ENCODE measurements at regions not wholly inside any gene's neighbourhood (a gene's known extent, or its start where the extent isn't known, plus 50 kb on each side); places are given as distances from the start of the nearest gene placed in this dataset.
"Not testable (repeated sequence)": the region's sequence is repeated elsewhere in the genome, so short reads cannot be mapped to it uniquely, and the experiment has no call there.

GRCh38 chr21:31609081-31609480 lies 50.4 kb upstream of the SOD1 start:
- no peak for DNase-seq (ENCODE audit: low read depth)

GRCh38 chr21:31607791-31608190 lies 51.7 kb upstream of the SOD1 start:
- no peak for DNase-seq (ENCODE audit: low read depth)

- DNase-seq (ENCODE audit: low read depth), result no peak
These were observed 53.2 kb upstream of the SOD1 start for GRCh38 chr21:31606081-31606874.

GRCh38 chr21:31604591-31605190 lies 54.8 kb upstream of the SOD1 start:
- DNase-seq (ENCODE audit: low read depth), result peak; percentile 47

- no peak for DNase-seq (ENCODE audit: low read depth)
These were observed 59.9 kb upstream of the SOD1 start for GRCh38 chr21:31599563-31599962.

GRCh38 chr21:31599013-31599412 lies 60.5 kb upstream of the SOD1 start:
- no peak for DNase-seq (ENCODE audit: low read depth)

GRCh38 chr21:31597683-31598082 lies 61.8 kb upstream of the SOD1 start:
- DNase-seq (ENCODE audit: low read depth), result no peak

GRCh38 chr21:31596055-31596454 lies 63.4 kb upstream of the SOD1 start:
- no peak for DNase-seq (ENCODE audit: low read depth)

GRCh38 chr21:31594726-31595125 lies 64.8 kb upstream of the SOD1 start:
- no peak for DNase-seq (ENCODE audit: low read depth)

- no peak for DNase-seq (ENCODE audit: low read depth)
These were observed 65.2 kb upstream of the SOD1 start for GRCh38 chr21:31594279-31594678.

- no peak for DNase-seq (ENCODE audit: low read depth)
These were observed 66.4 kb upstream of the SOD1 start for GRCh38 chr21:31592963-31593560.

GRCh38 chr21:31592516-31592915 lies 67.0 kb upstream of the SOD1 start:
- DNase-seq (ENCODE audit: low read depth), result no peak

- no peak for DNase-seq (ENCODE audit: low read depth)
These were observed 69.7 kb upstream of the SOD1 start for GRCh38 chr21:31589820-31590219.

- no peak for DNase-seq (ENCODE audit: low read depth)
These were observed 73.4 kb upstream of the SOD1 start for GRCh38 chr21:31586118-31586517.

GRCh38 chr21:31583937-31584336 lies 75.6 kb upstream of the SOD1 start:
- DNase-seq (ENCODE audit: low read depth), result not testable (repeated sequence)

GRCh38 chr21:31583498-31583897 lies 76.0 kb upstream of the SOD1 start:
- no peak for DNase-seq (ENCODE audit: low read depth)

GRCh38 chr21:31580866-31581276 lies 78.6 kb upstream of the SOD1 start:
- DNase-seq (ENCODE audit: low read depth), result peak; percentile 54

- no peak for DNase-seq (ENCODE audit: low read depth)
These were observed 82.2 kb upstream of the SOD1 start for GRCh38 chr21:31577271-31577670.

GRCh38 chr21:31576428-31576827 lies 83.1 kb upstream of the SOD1 start:
- DNase-seq (ENCODE audit: low read depth), result no peak

- no peak for DNase-seq (ENCODE audit: low read depth)
These were observed 86.3 kb upstream of the SOD1 start for GRCh38 chr21:31573217-31573616.

GRCh38 chr21:31571879-31572278 lies 87.6 kb upstream of the SOD1 start:
- no peak for DNase-seq (ENCODE audit: low read depth)

- no peak for DNase-seq (ENCODE audit: low read depth)
These were observed 88.5 kb upstream of the SOD1 start for GRCh38 chr21:31570824-31571566.

- no peak for DNase-seq (ENCODE audit: low read depth)
These were observed 92.9 kb upstream of the SOD1 start for GRCh38 chr21:31566611-31567010.
